MM.1S (cell line): ENCODE measurements at regions not wholly inside any gene's neighbourhood (a gene's known extent, or its start where the extent isn't known, plus 50 kb on each side); places are given as distances from the start of the nearest gene placed in this dataset.

Source experiments
- CTCF ChIP-seq: fragments of 300-600 bp; sonication (generic); IDR thresholded peaks from 2 replicates; pipeline ENCODE4 v1.5.1; 2016; ENCODE audit warnings: antibody characterized with exemption, low read length, mixed read lengths
- EZH2 ChIP-seq: fragments of 300-600 bp; sonication (generic); optimal IDR thresholded peaks from 2 replicates; pipeline ENCODE3; 2017; ENCODE audit warnings: low read depth, mild to moderate bottlenecking, antibody characterized with exemption, low read length, mixed read lengths

DNA sequence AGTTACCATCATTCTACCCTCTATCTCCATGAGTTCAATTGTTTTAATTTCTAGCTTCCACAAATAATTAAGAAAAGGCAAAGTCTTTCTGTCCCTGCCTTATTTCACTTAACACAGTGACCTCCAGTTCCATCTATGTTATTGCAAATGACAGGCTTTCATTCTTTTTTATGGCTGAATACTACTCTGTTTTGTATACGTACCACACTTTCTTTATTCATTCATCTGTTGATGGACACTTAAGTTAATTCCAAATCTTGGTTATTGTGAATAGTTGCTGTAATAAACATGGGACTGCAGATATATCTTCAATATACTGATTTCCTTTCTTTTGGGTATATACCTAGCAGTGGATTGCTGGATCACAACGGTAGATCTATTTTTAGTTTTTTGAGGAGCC is 314.1 kb downstream of the SV2B start:
- TF ChIP-seq CTCF: no peak
- no peak for TF ChIP-seq EZH2
